ENCODE measurements at regions not wholly inside any gene's neighbourhood (a gene's known extent, or its start where the extent isn't known, plus 50 kb on each side); places are given as distances from the start of the nearest gene placed in this dataset.

DNA sequence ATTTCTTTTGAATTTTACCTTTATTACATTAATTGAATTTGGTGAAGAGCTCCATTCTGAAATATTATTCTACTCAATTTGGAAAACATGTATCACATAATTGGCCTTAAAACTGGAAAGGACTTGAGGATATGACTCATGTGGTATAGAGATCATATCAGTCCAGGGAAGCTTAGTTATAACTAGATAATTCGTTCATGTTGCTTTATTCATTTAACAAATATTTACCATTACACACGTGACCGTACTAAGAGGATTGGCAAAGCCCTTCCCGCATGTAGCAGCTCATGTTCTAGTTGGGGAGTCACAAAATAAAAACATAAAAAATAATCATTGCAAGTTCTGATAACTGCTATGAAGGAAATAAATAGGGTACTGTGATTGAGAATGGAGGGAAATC is 1816.5 kb downstream of the MAT2B start (continued):
- TF ChIP-seq, protein P1, sequence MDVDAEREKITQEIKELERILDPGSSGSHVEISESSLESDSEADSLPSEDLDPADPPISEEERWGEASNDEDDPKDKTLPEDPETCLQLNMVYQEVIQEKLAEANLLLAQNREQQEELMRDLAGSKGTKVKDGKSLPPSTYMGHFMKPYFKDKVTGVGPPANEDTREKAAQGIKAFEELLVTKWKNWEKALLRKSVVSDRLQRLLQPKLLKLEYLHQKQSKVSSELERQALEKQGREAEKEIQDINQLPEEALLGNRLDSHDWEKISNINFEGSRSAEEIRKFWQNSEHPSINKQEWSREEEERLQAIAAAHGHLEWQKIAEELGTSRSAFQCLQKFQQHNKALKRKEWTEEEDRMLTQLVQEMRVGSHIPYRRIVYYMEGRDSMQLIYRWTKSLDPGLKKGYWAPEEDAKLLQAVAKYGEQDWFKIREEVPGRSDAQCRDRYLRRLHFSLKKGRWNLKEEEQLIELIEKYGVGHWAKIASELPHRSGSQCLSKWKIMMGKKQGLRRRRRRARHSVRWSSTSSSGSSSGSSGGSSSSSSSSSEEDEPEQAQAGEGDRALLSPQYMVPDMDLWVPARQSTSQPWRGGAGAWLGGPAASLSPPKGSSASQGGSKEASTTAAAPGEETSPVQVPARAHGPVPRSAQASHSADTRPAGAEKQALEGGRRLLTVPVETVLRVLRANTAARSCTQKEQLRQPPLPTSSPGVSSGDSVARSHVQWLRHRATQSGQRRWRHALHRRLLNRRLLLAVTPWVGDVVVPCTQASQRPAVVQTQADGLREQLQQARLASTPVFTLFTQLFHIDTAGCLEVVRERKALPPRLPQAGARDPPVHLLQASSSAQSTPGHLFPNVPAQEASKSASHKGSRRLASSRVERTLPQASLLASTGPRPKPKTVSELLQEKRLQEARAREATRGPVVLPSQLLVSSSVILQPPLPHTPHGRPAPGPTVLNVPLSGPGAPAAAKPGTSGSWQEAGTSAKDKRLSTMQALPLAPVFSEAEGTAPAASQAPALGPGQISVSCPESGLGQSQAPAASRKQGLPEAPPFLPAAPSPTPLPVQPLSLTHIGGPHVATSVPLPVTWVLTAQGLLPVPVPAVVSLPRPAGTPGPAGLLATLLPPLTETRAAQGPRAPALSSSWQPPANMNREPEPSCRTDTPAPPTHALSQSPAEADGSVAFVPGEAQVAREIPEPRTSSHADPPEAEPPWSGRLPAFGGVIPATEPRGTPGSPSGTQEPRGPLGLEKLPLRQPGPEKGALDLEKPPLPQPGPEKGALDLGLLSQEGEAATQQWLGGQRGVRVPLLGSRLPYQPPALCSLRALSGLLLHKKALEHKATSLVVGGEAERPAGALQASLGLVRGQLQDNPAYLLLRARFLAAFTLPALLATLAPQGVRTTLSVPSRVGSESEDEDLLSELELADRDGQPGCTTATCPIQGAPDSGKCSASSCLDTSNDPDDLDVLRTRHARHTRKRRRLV (CRISPR knock-in tag; IDR thresholded peaks at IDR 0.05), result no peak
- TF ChIP-seq NR2F2 (IDR thresholded peaks at IDR 0.05; ENCODE audit: borderline replicate concordance, low read depth) (no peak), ZNF446 (CRISPR knock-in tag; IDR thresholded peaks at IDR 0.05) (no peak), ZNF569 (CRISPR knock-in tag; IDR thresholded peaks at IDR 0.05; ENCODE audit: borderline replicate concordance) (no peak), KLF13 (CRISPR knock-in tag; IDR thresholded peaks at IDR 0.05) (no peak), XBP1 (CRISPR knock-in tag; IDR thresholded peaks at IDR 0.05) (no peak)
- TF ChIP-seq, protein P2, sequence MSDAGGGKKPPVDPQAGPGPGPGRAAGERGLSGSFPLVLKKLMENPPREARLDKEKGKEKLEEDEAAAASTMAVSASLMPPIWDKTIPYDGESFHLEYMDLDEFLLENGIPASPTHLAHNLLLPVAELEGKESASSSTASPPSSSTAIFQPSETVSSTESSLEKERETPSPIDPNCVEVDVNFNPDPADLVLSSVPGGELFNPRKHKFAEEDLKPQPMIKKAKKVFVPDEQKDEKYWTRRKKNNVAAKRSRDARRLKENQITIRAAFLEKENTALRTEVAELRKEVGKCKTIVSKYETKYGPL (CRISPR knock-in tag; IDR thresholded peaks at IDR 0.05), result no peak
- TF ChIP-seq, protein P3, sequence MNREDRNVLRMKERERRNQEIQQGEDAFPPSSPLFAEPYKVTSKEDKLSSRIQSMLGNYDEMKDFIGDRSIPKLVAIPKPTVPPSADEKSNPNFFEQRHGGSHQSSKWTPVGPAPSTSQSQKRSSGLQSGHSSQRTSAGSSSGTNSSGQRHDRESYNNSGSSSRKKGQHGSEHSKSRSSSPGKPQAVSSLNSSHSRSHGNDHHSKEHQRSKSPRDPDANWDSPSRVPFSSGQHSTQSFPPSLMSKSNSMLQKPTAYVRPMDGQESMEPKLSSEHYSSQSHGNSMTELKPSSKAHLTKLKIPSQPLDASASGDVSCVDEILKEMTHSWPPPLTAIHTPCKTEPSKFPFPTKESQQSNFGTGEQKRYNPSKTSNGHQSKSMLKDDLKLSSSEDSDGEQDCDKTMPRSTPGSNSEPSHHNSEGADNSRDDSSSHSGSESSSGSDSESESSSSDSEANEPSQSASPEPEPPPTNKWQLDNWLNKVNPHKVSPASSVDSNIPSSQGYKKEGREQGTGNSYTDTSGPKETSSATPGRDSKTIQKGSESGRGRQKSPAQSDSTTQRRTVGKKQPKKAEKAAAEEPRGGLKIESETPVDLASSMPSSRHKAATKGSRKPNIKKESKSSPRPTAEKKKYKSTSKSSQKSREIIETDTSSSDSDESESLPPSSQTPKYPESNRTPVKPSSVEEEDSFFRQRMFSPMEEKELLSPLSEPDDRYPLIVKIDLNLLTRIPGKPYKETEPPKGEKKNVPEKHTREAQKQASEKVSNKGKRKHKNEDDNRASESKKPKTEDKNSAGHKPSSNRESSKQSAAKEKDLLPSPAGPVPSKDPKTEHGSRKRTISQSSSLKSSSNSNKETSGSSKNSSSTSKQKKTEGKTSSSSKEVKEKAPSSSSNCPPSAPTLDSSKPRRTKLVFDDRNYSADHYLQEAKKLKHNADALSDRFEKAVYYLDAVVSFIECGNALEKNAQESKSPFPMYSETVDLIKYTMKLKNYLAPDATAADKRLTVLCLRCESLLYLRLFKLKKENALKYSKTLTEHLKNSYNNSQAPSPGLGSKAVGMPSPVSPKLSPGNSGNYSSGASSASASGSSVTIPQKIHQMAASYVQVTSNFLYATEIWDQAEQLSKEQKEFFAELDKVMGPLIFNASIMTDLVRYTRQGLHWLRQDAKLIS (CRISPR knock-in tag; IDR thresholded peaks at IDR 0.05), result no peak
- TF ChIP-seq, protein P4, sequence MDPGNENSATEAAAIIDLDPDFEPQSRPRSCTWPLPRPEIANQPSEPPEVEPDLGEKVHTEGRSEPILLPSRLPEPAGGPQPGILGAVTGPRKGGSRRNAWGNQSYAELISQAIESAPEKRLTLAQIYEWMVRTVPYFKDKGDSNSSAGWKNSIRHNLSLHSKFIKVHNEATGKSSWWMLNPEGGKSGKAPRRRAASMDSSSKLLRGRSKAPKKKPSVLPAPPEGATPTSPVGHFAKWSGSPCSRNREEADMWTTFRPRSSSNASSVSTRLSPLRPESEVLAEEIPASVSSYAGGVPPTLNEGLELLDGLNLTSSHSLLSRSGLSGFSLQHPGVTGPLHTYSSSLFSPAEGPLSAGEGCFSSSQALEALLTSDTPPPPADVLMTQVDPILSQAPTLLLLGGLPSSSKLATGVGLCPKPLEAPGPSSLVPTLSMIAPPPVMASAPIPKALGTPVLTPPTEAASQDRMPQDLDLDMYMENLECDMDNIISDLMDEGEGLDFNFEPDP (CRISPR knock-in tag; conservative IDR thresholded peaks at IDR 0.05), result no peak
- TF ChIP-seq, protein P5, sequence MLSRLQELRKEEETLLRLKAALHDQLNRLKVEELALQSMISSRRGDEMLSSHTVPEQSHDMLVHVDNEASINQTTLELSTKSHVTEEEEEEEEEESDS (CRISPR knock-in tag; IDR thresholded peaks at IDR 0.05; ENCODE audit: borderline replicate concordance), result no peak
